Endothelial cell of umbilical vein (primary cell): ENCODE measurements at regions not wholly inside any gene's neighbourhood (a gene's known extent, or its start where the extent isn't known, plus 50 kb on each side); places are given as distances from the start of the nearest gene placed in this dataset.

Experiments
- BruUV-seq: library from RNA; stranded (reverse); fragments of 400-500 nt; replicated peaks from 2 replicates; lab custom pipeline; 2021; lab: Mats Ljungman, UMichigan
- CTCF ChIA-PET: fragments of 300-600, 350-600 bp; sonication (Branson Sonifier 250); formaldehyde crosslinking; loops from one replicate; lab custom pipeline; 2021; ENCODE audit warnings: antibody characterized with exemption, inconsistent platforms; lab: Charles Lee
- POLR2A ChIA-PET: fragments of 300-600, 350-600 bp; sonication (Branson Sonifier 250); formaldehyde crosslinking; loops from one replicate; lab custom pipeline; 2021; ENCODE audit warnings: antibody characterized with exemption, inconsistent platforms; lab: Charles Lee
- DNase-seq: peaks from one replicate; pipeline ENCODE4 v3.0.0-alpha.2; 2011; ENCODE audit warnings: low read depth, low spot score
- FAIRE-seq: peaks from 2 replicates; lab custom pipeline; 2011; peaks lifted over from hg19 to GRCh38; lab: Jason Lieb, UNC
- H2AFZ ChIP-seq: 2 replicates; pipeline ENCODE4 v1.6.0; 2012; ENCODE audit warnings: low read depth, low read length, control low read depth, inconsistent platforms
- H3K27ac ChIP-seq: 2 replicates; pipeline ENCODE4 v1.5.1; 2011; ENCODE audit warnings: low read depth, mild to moderate bottlenecking, control low read depth, low read length, moderate library complexity; ENCODE audit not compliant: insufficient read depth
- H3K27me3 ChIP-seq, 2 experiments: 2 replicates each; pipeline versions ENCODE4 v1.6.0 to v1.6.1; 2011; ENCODE audit warnings: low read length in 2 of 2, mixed read lengths in 1 of 2; ENCODE audit not compliant: control insufficient read depth in 2 of 2, insufficient read depth in 2 of 2
- H3K36me3 ChIP-seq, 2 experiments: 2 replicates in 1 of 2; 3 replicates in 1 of 2; pipeline ENCODE4 v1.5.1; 2011; ENCODE audit warnings: low read length in 2 of 2, mild to moderate bottlenecking in 1 of 2, moderate library complexity in 1 of 2; ENCODE audit not compliant: control insufficient read depth in 2 of 2, insufficient read depth in 2 of 2; ENCODE audit errors: extremely low read depth in 1 of 2
- H3K4me1 ChIP-seq: 3 replicates; pipeline ENCODE4 v1.5.1; 2011; ENCODE audit warnings: mild to moderate bottlenecking, low read length; ENCODE audit not compliant: control insufficient read depth, insufficient read depth; ENCODE audit errors: extremely low read depth
- H3K4me2 ChIP-seq: 2 replicates; pipeline ENCODE4 v1.6.1; 2011; ENCODE audit warnings: low read length, control low read depth, mixed read lengths; ENCODE audit not compliant: insufficient read depth
- H3K4me3 ChIP-seq, 3 experiments: fragments of 200-600 bp in 1 of 3; sonication (generic), shearing (Covaris generic) in 1 of 3; replicated peaks in 1 of 3; 2 replicates each; pipeline ENCODE4 v1.5.1; 2011 to 2016; ENCODE audit warnings: control low read depth in 3 of 3, low read length in 3 of 3, mild to moderate bottlenecking in 2 of 3, inconsistent platforms in 1 of 3, low read depth in 1 of 3, moderate library complexity in 1 of 3; ENCODE audit not compliant: insufficient read depth in 1 of 3
- H3K79me2 ChIP-seq: 2 replicates; pipeline ENCODE4 v1.6.0; 2012; ENCODE audit warnings: low read length, inconsistent platforms; ENCODE audit not compliant: control insufficient read depth, insufficient read depth
- H3K9ac ChIP-seq: replicated peaks from 2 replicates; pipeline ENCODE3; 2011; ENCODE audit warnings: low read length, control low read depth; ENCODE audit not compliant: insufficient read depth; ENCODE audit errors: extremely low read depth
- H3K9me1 ChIP-seq: replicated peaks from 3 replicates; pipeline ENCODE4 v1.6.0; 2011; ENCODE audit warnings: mild to moderate bottlenecking, low read length; ENCODE audit not compliant: control insufficient read depth, insufficient read depth; ENCODE audit errors: extremely low read depth
- H3K9me3 ChIP-seq: replicated peaks from 2 replicates; pipeline ENCODE4 v1.5.1; 2012; ENCODE audit warnings: low read length, inconsistent platforms; ENCODE audit not compliant: control insufficient read depth, insufficient read depth
- H4K20me1 ChIP-seq: replicated peaks from 2 replicates; pipeline ENCODE3; 2011; ENCODE audit warnings: mild to moderate bottlenecking, low read length; ENCODE audit not compliant: control insufficient read depth, insufficient read depth; ENCODE audit errors: extremely low read depth
- CTCF ChIP-seq, 2 donors: IDR thresholded peaks; 1 replicate in 1 of 2; 2 replicates in 1 of 2; pipeline ENCODE4 v1.5.1; 2011; ENCODE audit warnings: low read length in 2 of 2, mild to moderate bottlenecking in 2 of 2, moderate library complexity in 2 of 2, control low read depth in 1 of 2, inconsistent platforms in 1 of 2, low read depth in 1 of 2; ENCODE audit not compliant: insufficient read depth in 1 of 2; ENCODE audit errors: extremely low read depth in 1 of 2
- EZH2 ChIP-seq: IDR thresholded peaks from 2 replicates; pipeline ENCODE4 v1.6.1; 2012; ENCODE audit warnings: borderline replicate concordance, low read depth, mild to moderate bottlenecking, moderate library complexity, low read length, inconsistent platforms; ENCODE audit not compliant: severe bottlenecking
- FOS ChIP-seq: IDR thresholded peaks from 2 replicates; pipeline ENCODE4 v1.6.1; 2011; ENCODE audit warnings: mild to moderate bottlenecking, low read length, moderate library complexity, borderline replicate concordance; ENCODE audit not compliant: insufficient read depth
- GATA2 ChIP-seq: IDR thresholded peaks from 2 replicates; pipeline ENCODE4 v1.7.0; 2011; ENCODE audit warnings: low read depth, mild to moderate bottlenecking, moderate library complexity, mixed read lengths, low read length; ENCODE audit not compliant: insufficient read length, insufficient read depth
- JUN ChIP-seq: IDR thresholded peaks from 2 replicates; pipeline ENCODE4 v1.6.1; 2011; ENCODE audit warnings: borderline replicate concordance, low read depth; ENCODE audit not compliant: insufficient read length, insufficient read depth
- MAX ChIP-seq: IDR thresholded peaks from 2 replicates; pipeline ENCODE4 v1.6.1; 2011; ENCODE audit not compliant: insufficient read depth, insufficient read length
- MYC ChIP-seq: IDR thresholded peaks from one replicate; pipeline ENCODE4 v1.6.1; 2011; ENCODE audit warnings: mild to moderate bottlenecking, low read depth, low read length
- POLR2A ChIP-seq: IDR thresholded peaks from 2 replicates; pipeline ENCODE4 v1.6.1; 2012; ENCODE audit warnings: low read depth, mild to moderate bottlenecking, control low read depth, low read length
- POLR2AphosphoS5 ChIP-seq: IDR thresholded peaks from 2 replicates; pipeline ENCODE4 v1.6.1; 2012; ENCODE audit warnings: low read depth, mild to moderate bottlenecking, control low read depth, low read length, moderate library complexity; ENCODE audit not compliant: insufficient read depth
- dilution Hi-C: fragments of 300-500 bp; cut with MboI; formaldehyde crosslinking; loops from one replicate; pipeline ENCODE4 v1.15.0; 2019; ENCODE audit warnings: low sequenced_read_pairs; ENCODE audit not compliant: extremely low pct_ligation_motif_present
- intact Hi-C: fragments of 100-400 bp; cut with micrococcal nuclease; formaldehyde crosslinking; loops from one replicate; pipeline ENCODE4 v1.10.0; 2022

- CTCF ChIA-PET, result no interaction called here
- intact Hi-C loops (no loop called here), dilution Hi-C loops (no loop called here)
Observed at GRCh38 chr4:63122955-63123354, 1286.3 kb downstream of the TECRL start.

More at GRCh38 chr4:63122955-63123354, 1286.3 kb downstream of the TECRL start:
- BruUV-seq, result no TSS peak
- TF ChIP-seq POLR2A, result no peak
- TF ChIP-seq JUN, result no peak
- no peak for TF ChIP-seq FOS
- no peak for TF ChIP-seq MAX
- no peak for TF ChIP-seq CTCF (IDR thresholded peaks at IDR 0.05; ENCODE audit: extremely low read depth in 1 of 2, insufficient read depth in 1 of 2, low read depth in 1 of 2, low read length in 2 of 2)
- TF ChIP-seq GATA2, result no peak
- TF ChIP-seq POLR2AphosphoS5, result no peak
- no peak for TF ChIP-seq MYC
- TF ChIP-seq EZH2, result no peak
- Histone ChIP-seq H3K79me2 (no peaks in the 10 kb centered on the region), H3K9ac (no peak overlapping the region), H3K4me2 (no peak overlapping the region), H3K4me1 (no peaks in the 10 kb centered on the region), H3K27me3 (no peaks in the 10 kb centered on the region), H3K9me3 (peaks cover 5% of the 10 kb centered on the region), H4K20me1 (no peaks in the 10 kb centered on the region), H3K9me1 (no peaks in the 10 kb centered on the region), H3K4me3 (no peak overlapping the region), H2AFZ (no peak overlapping the region), H3K27ac (no peak overlapping the region), H3K36me3 (no peaks in the 10 kb centered on the region)
- DNase-seq (no peak), FAIRE-seq (no peak)
- POLR2A ChIA-PET, result no interaction called here
